ENCODE measurements at regions not wholly inside any gene's neighbourhood (a gene's known extent, or its start where the extent isn't known, plus 50 kb on each side); places are given as distances from the start of the nearest gene placed in this dataset.

- TF ChIP-seq POLR2AphosphoS5 (IDR thresholded peaks at IDR 0.05) (no peak), POLR2A (IDR thresholded peaks at IDR 0.05) (no peak)
Observed at GRCh38 chr3:74054566-74054965, 429.8 kb upstream of the PDZRN3 start.

All from prostate gland (tissue), 1 donor.